Suprapubic skin (tissue), 4 donors: ENCODE measurements at regions not wholly inside any gene's neighbourhood (a gene's known extent, or its start where the extent isn't known, plus 50 kb on each side); places are given as distances from the start of the nearest gene placed in this dataset.

Experiments used
- CTCF ChIP-seq, 2 donors: fragments of 200-600 bp in 1 of 2; fragments of 450-650 bp in 1 of 2; sonication (generic) in 1 of 2; IDR thresholded peaks; one replicate each; pipeline ENCODE4 v1.5.1; 2016 to 2019; ENCODE audit warnings: antibody characterized with exemption in 2 of 2, mild to moderate bottlenecking in 1 of 2, moderate library complexity in 1 of 2
- EP300 ChIP-seq: sonication (generic); formaldehyde crosslinking; IDR thresholded peaks from one replicate; pipeline ENCODE4 v1.6.1; 2017; ENCODE audit warnings: antibody characterized with exemption
- POLR2A ChIP-seq, 2 donors: fragments of 450-650 bp; IDR thresholded peaks; one replicate each; pipeline ENCODE4 v1.6.1; 2017; ENCODE audit warnings: antibody characterized with exemption in 2 of 2, mild to moderate bottlenecking in 2 of 2, moderate library complexity in 2 of 2
- POLR2AphosphoS5 ChIP-seq, 3 donors: sonication (generic); formaldehyde crosslinking; IDR thresholded peaks; one replicate each; pipeline ENCODE4 v1.6.1; 2017; ENCODE audit warnings: antibody characterized with exemption in 3 of 3

DNA sequence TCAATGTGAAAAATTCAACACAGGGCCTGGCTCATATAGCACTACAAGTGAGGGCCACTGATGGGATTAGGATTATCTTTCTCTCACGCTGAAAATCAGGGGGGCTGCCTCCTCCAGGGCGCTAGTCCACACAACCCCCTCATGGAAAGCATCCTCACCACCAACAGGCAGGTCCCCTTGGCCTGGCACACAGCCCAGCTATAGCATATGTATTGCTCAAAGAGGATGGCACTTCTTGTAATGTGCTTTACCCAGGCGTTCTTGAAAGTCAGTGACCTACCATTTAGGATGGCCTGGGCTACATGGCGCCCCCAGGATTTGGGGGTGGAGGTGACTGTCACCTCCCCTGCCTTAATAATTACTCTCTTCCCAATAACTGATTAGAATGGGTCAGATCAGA lies 71.0 kb upstream of the LSM6 start:
- TF ChIP-seq CTCF (IDR thresholded peaks at IDR 0.05) = no peak
- no peak for TF ChIP-seq POLR2A (IDR thresholded peaks at IDR 0.05)
- TF ChIP-seq EP300 = no peak
- no peak for TF ChIP-seq POLR2AphosphoS5 (IDR thresholded peaks at IDR 0.05)
